Activated T-cell treated with anti-CD3 and anti-CD28 coated beads for 4 hours (primary cell): ENCODE measurements at regions not wholly inside any gene's neighbourhood (a gene's known extent, or its start where the extent isn't known, plus 50 kb on each side); places are given as distances from the start of the nearest gene placed in this dataset.
A peak's percentile ranks its signal among the peaks of the same experiment; 100 is the strongest.
"Not testable (repeated sequence)": the region's sequence is repeated elsewhere in the genome, so short reads cannot be mapped to it uniquely, and the experiment has no call there.

Experiments
- DNase-seq: peaks from one replicate; pipeline ENCODE4 v3.0.0-alpha.2; 2020

GRCh38 chr6:90369024-90369519 is 72.4 kb upstream of the BACH2 start:
- DNase-seq = no peak

- DNase-seq = no peak
Measured at GRCh38 chr6:90368601-90369000, 72.0 kb upstream of the BACH2 start.

- DNase-seq = no peak
Measured at GRCh38 chr6:90368001-90368400, 71.4 kb upstream of the BACH2 start.

GRCh38 chr6:90365565-90366219 is 69.0 kb upstream of the BACH2 start:
- no peak for DNase-seq

GRCh38 chr6:90365002-90365401 is 68.4 kb upstream of the BACH2 start:
- DNase-seq = no peak

- DNase-seq = no peak
Measured at GRCh38 chr6:90364286-90364685, 67.6 kb upstream of the BACH2 start.

GRCh38 chr6:90362318-90362717 is 65.7 kb upstream of the BACH2 start:
- DNase-seq = no peak

- no peak for DNase-seq
Measured at GRCh38 chr6:90361174-90361573, 64.5 kb upstream of the BACH2 start.

GRCh38 chr6:90358036-90358770 is 61.6 kb upstream of the BACH2 start:
- DNase-seq = not testable (repeated sequence)

GRCh38 chr6:90356012-90356421 is 59.4 kb upstream of the BACH2 start:
- no peak for DNase-seq

GRCh38 chr6:90354961-90355360 is 58.3 kb upstream of the BACH2 start:
- DNase-seq = no peak

- DNase-seq = no peak
Measured at GRCh38 chr6:90351696-90352095, 55.1 kb upstream of the BACH2 start.

- peak; percentile 31 for DNase-seq
Measured at GRCh38 chr6:90350689-90351554, 54.3 kb upstream of the BACH2 start.

GRCh38 chr6:90347411-90347851 is 50.8 kb upstream of the BACH2 start:
- DNase-seq = no peak

- no peak for DNase-seq
Measured at GRCh38 chr6:90346729-90347128, 50.1 kb upstream of the BACH2 start.
